CD4-positive, alpha-beta T cell treated with Interleukin-6 for 4 hours (primary cell): ENCODE measurements at regions not wholly inside any gene's neighbourhood (a gene's known extent, or its start where the extent isn't known, plus 50 kb on each side); places are given as distances from the start of the nearest gene placed in this dataset.

Source experiments
- DNase-seq: peaks from one replicate; pipeline ENCODE4 v3.0.0-alpha.2; 2020; ENCODE audit warnings: mixed read lengths

DNA sequence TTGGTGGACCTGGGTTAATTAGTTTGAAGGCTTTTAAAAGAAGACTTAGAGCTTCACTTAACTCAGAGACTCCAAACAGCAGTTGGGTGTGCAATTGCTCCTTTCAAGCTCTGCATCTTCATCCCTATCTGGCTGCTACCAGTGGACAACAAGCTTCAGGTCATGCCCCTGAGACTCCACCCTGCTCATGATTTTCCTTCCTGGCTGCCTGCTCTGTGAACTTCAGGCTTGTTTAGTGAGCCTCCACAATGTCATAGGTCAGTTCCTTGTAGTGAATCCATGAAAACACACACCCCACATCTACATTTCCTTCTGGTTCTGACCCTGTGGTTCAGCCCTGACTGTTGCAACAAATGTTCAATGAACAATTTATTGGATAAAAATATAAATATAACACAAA lies 61.1 kb upstream of the MARCKS start:
- DNase-seq = no peak

DNA sequence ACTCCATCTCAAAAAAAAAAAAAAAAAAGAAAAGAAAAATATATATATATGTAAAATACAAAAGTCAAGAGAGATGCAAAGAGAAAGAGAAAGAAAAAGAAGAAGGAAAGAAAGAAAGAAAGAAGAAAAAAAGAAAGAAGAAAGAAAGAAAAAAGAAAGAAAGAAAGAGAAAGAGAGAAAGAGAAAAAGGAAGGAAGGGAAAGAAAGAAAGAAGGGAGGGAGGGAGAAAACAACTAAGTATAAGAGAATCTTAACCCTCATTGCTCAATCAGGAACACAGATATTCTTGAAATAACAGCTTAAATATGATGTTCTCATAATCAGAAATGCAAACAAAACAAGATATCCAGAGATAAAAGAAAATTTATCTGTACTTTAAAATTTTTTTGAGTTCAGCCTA lies 54.4 kb upstream of the MARCKS start:
- no peak for DNase-seq

DNA sequence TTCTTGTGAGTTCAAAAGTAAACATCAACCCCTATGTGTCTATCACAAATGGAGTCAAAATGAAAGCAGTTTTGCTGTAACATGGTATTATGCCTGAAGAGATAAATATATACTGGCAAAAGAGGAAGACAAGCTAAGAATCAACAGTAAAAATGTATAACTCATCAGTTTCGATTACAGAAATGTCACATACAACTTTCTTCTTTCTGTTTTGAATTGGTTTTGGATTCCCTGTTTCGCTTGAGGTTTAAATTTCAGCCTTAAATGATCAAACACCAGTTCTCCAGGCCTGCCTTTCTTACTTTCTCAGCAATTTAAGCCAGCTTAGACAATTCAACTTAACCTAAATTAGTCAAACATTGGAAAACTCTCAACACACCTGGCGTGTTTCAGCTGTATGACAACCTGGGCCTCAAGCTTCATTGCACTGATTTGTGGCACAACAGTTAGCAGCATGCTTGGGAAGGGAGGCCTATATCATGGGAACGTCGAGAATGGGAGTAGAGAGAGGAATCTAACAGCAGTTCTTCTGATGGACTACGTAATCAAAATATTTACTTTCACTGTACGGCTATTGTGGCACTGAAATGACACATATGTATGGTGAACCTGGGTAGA lies 51.9 kb upstream of the MARCKS start:
- no peak for DNase-seq

DNA sequence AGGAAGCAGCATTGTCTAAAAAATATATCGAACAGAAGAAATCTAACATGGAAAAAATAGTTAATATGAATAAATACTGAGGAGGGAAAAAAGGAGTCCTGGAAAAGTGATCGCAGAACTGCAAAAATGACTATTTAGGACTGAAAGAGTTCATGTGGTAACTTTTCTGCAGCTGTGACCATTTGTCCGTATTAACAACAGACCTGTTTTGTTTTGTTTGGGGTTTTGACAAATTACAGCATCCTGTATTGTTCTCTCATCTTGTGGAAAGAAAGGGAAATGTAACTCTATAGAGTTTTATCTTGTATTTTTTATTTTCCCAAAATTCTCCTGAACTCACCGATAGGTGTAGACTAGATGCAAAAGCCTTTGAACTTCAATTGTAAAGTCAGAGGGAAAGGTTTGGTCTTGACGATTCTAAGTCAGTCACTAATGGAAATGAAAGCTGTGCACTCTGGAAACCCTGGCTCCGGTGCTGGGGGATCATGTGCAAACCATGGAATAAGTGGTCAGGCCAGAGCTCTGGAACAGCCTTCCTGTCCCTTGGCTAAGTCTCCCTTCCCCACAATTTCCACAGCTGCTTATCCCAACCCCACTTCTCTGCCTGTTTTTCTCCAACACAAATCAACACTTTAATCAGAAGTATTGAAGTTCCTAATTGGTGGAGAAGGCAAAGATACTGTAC lies 51.2 kb upstream of the MARCKS start:
- DNase-seq = no peak
